GM12878 (cell line): ENCODE measurements at regions not wholly inside any gene's neighbourhood (a gene's known extent, or its start where the extent isn't known, plus 50 kb on each side); places are given as distances from the start of the nearest gene placed in this dataset.

Source experiments
- ATAC-seq: fragments of 200-7000 bp; cut with Tn5 transposase; 3 replicates; pipeline ENCODE4 v1.9.1; 2020; ENCODE audit warnings: mild to moderate bottlenecking, moderate library complexity
- BruUV-seq: library from RNA; stranded (reverse); fragments of 400-500 nt; replicated peaks from 2 replicates; lab custom pipeline; 2021; lab: Mats Ljungman, UMichigan
- CTCF ChIA-PET: fragments of 300-600 bp; sonication (Branson Sonifier 250); formaldehyde crosslinking; extraction: SDS; loops from one replicate; lab custom pipeline; 2021; ENCODE audit warnings: inconsistent platforms; lab: Yijun Ruan, JAX
- POLR2A ChIA-PET: fragments of 350-600 bp; formaldehyde crosslinking; extraction: SDS; loops from one replicate; lab custom pipeline; 2021; ENCODE audit warnings: inconsistent platforms; lab: Charles Lee
- RAD21 ChIA-PET: fragments of 300-600 bp; sonication (Branson Sonifier 250); formaldehyde crosslinking; loops from one replicate; lab custom pipeline; 2023; ENCODE audit warnings: antibody characterized with exemption; ENCODE audit not compliant: unreplicated experiment; lab: Charles Lee
- SMC1A ChIA-PET: fragments of 300-600 bp; sonication (Branson Sonifier 250); formaldehyde crosslinking; loops from one replicate; lab custom pipeline; 2023; ENCODE audit not compliant: unreplicated experiment, uncharacterized antibody; lab: Charles Lee
- DNase-seq: peaks from one replicate; pipeline ENCODE4 v3.0.0-alpha.2; 2011; ENCODE audit warnings: low read depth, low spot score
- FAIRE-seq: peaks from 3 replicates; lab custom pipeline; 2011; peaks lifted over from hg19 to GRCh38; lab: Jason Lieb, UNC
- H2AFZ ChIP-seq: 2 replicates; pipeline ENCODE4 v1.6.0; 2011; ENCODE audit warnings: low read depth, low read length, control low read depth; ENCODE audit not compliant: control insufficient read depth
- H3K27ac ChIP-seq: 2 replicates; pipeline ENCODE4 v1.5.1; 2011; ENCODE audit warnings: control low read depth; ENCODE audit not compliant: control insufficient read depth, insufficient read depth
- H3K27me3 ChIP-seq, 2 experiments: replicated peaks in 1 of 2; 2 replicates each; pipeline versions ENCODE4 v1.6.0 to v1.6.1; 2011; ENCODE audit warnings: low read length in 1 of 2; ENCODE audit not compliant: control insufficient read depth in 2 of 2, insufficient read depth in 2 of 2
- H3K36me3 ChIP-seq, 2 experiments: 2 replicates each; pipeline ENCODE4 v1.5.1; 2011; ENCODE audit warnings: low read length in 1 of 2; ENCODE audit not compliant: control insufficient read depth in 2 of 2, insufficient read depth in 2 of 2
- H3K4me1 ChIP-seq: 2 replicates; pipeline ENCODE4 v1.6.1; 2011; ENCODE audit warnings: mild to moderate bottlenecking, low read length, moderate library complexity, mixed read lengths; ENCODE audit not compliant: control insufficient read depth, insufficient read depth
- H3K4me2 ChIP-seq: 2 replicates; pipeline ENCODE4 v1.6.0; 2011; ENCODE audit warnings: control low read depth; ENCODE audit not compliant: control insufficient read depth, insufficient read depth
- H3K4me3 ChIP-seq: fragments of 200-600 bp; sonication (generic); 2 replicates; pipeline ENCODE4 v1.5.1; 2016
- H3K79me2 ChIP-seq: 2 replicates; pipeline ENCODE4 v1.6.0; 2011; ENCODE audit warnings: low read length; ENCODE audit not compliant: control insufficient read depth, insufficient read depth
- H3K9ac ChIP-seq: 2 replicates; pipeline ENCODE4 v1.8.0; 2011; ENCODE audit warnings: low read length, control low read depth, mixed read lengths; ENCODE audit not compliant: control insufficient read depth, insufficient read depth
- H3K9me3 ChIP-seq: replicated peaks from 3 replicates; pipeline ENCODE4 v1.5.1; 2011; ENCODE audit warnings: mild to moderate bottlenecking, low read length; ENCODE audit not compliant: control insufficient read depth, insufficient read depth
- H4K20me1 ChIP-seq: 2 replicates; pipeline ENCODE4 v1.6.0; 2011; ENCODE audit not compliant: control insufficient read depth, insufficient read depth
- ATF7 ChIP-seq: fragments of 450-650 bp; IDR thresholded peaks from 2 replicates; pipeline ENCODE4 v1.6.1; 2016; ENCODE audit warnings: low read depth, mild to moderate bottlenecking
- BHLHE40 ChIP-seq, 2 experiments: fragments of 450-650 bp in 1 of 2; IDR thresholded peaks; 2 replicates each; pipeline ENCODE4 v1.6.1; 2011 to 2017; ENCODE audit warnings: low read depth in 2 of 2, borderline replicate concordance in 1 of 2, improper control_type of control experiment in 1 of 2, low read length in 1 of 2, mild to moderate bottlenecking in 1 of 2
- CEBPB ChIP-seq, 2 experiments: fragments of 150-350 bp in 1 of 2; IDR thresholded peaks; 2 replicates each; pipeline ENCODE4 v1.6.1; 2012 to 2014; ENCODE audit warnings: low read depth in 2 of 2, low read length in 2 of 2, borderline replicate concordance in 1 of 2, inconsistent platforms in 1 of 2
- CHD1 ChIP-seq: IDR thresholded peaks from 2 replicates; pipeline ENCODE4 v1.6.1; 2012; ENCODE audit warnings: low read depth, low read length, improper control_type of control experiment
- FOXM1 ChIP-seq: IDR thresholded peaks from 2 replicates; pipeline ENCODE4 v1.6.1; 2012; ENCODE audit warnings: low read depth, mild to moderate bottlenecking, inconsistent platforms, low read length, moderate library complexity
- HDAC6 ChIP-seq: fragments of 200-600 bp; sonication (generic); IDR thresholded peaks from one replicate; pipeline ENCODE4 v1.8.0; 2017; ENCODE audit warnings: antibody characterized with exemption; ENCODE audit not compliant: unreplicated experiment
- JUNB ChIP-seq: IDR thresholded peaks from 2 replicates; pipeline ENCODE4 v1.6.1; 2016; ENCODE audit warnings: antibody characterized with exemption, mild to moderate bottlenecking
- NBN ChIP-seq: fragments of 450-650 bp; IDR thresholded peaks from 2 replicates; pipeline ENCODE4 v1.6.1; 2016
- NR2C1 ChIP-seq: fragments of 450-650 bp; IDR thresholded peaks from 2 replicates; pipeline ENCODE4 v1.6.1; 2017; ENCODE audit warnings: antibody characterized with exemption, mild to moderate bottlenecking, moderate library complexity
- SMAD5 ChIP-seq: IDR thresholded peaks from 2 replicates; pipeline ENCODE4 v1.6.1; 2016; ENCODE audit warnings: antibody characterized with exemption, low read depth
- SREBF1 ChIP-seq: IDR thresholded peaks from 2 replicates; pipeline ENCODE4 v1.6.1; 2012; ENCODE audit warnings: mild to moderate bottlenecking, low read length
- TCF12 ChIP-seq: IDR thresholded peaks from 2 replicates; pipeline ENCODE4 v1.6.1; 2011; ENCODE audit warnings: low read depth, mild to moderate bottlenecking, low read length
- TCF7 ChIP-seq: IDR thresholded peaks from 2 replicates; pipeline ENCODE4 v1.6.1; 2014; ENCODE audit warnings: antibody characterized with exemption, borderline replicate concordance
- USF1 ChIP-seq: IDR thresholded peaks from 2 replicates; pipeline ENCODE4 v1.6.1; 2011; ENCODE audit warnings: borderline replicate concordance, low read depth, mild to moderate bottlenecking, moderate library complexity, mixed read lengths, low read length; ENCODE audit not compliant: insufficient read depth; ENCODE audit errors: extremely low read length
- ZNF217 ChIP-seq: fragments of 450-650 bp; IDR thresholded peaks from 2 replicates; pipeline ENCODE4 v1.6.1; 2017; ENCODE audit warnings: antibody characterized with exemption, mild to moderate bottlenecking
- ZNF622 ChIP-seq: fragments of 450-650 bp; IDR thresholded peaks from 2 replicates; pipeline ENCODE4 v1.6.1; 2017; ENCODE audit warnings: mild to moderate bottlenecking, inconsistent platforms
- WGBS: methylation state at CpG from one replicate; pipeline ENCODE4 v1.1.6; 2016; ENCODE audit warnings: low lambda C conversion rate; ENCODE audit not compliant: insufficient replicate concordance, insufficient coverage; ENCODE audit errors: missing lambda C conversion rate; 5-methylcytosine and 5-hydroxymethylcytosine counted together
- in situ Hi-C: fragments of 300-500 bp; cut with MboI; formaldehyde crosslinking; loops from 9 replicates; pipeline ENCODE4 v1.14.3; 2018; ENCODE audit warnings: mixed read lengths
- intact Hi-C: fragments of 100-400 bp; cut with micrococcal nuclease; formaldehyde crosslinking; loops from one replicate; pipeline ENCODE4 v1.14.2; 2022; ENCODE audit not compliant: unreplicated experiment

DNA sequence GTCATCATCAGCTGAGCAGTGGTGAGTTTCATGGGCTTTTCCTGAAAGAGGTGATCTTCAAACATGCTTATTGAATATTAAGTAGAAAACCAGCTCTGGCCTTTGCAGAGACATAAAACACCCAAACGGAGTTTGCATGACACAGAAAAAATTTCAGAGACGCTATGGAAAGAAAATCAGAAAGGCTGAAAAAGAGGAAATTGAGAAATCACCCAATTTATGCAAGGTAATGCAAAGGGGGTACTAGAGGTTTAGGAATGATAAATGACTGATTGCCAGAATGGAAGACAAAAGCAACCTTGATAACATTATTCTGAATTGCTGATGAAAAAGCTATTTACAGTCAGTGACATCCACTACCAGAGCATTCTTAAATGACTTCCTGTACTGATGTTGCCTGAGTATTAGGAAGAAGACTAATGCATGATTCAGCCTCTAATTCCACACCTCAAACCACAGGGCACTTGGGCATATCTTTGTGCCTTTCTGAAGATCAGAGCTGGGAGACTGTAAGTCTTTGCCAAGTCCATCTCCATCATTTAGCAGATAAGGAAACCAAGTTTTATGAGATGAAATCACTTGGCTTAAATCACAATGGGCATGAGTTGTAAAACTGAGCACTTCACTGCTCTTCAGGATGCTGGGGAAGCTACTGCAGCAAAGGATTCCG lies 565.7 kb downstream of the PPARGC1A start:
- ATAC-seq = peak; percentile 47
- ChIA-PET SMC1A (interaction anchor here (1.0 to 1.5 kb wide), 4 partner anchors 8 to 189 kb away, joined by 3 to 5 read pairs (median 4); no protein-coding TSS in a partner anchor), RAD21 (no interaction called here), POLR2A (interaction anchor here (0.8 to 0.9 kb wide), 2 partner anchors 8 to 33 kb away, joined by 3 read pairs; no protein-coding TSS in a partner anchor), CTCF (interaction anchor here (0.9 kb wide), 1 partner anchor 18 kb away, joined by 3 read pairs; no protein-coding TSS in a partner anchor)
- Histone ChIP-seq H3K79me2 (no peaks in the 10 kb centered on the region), H3K4me1 (no peaks in the 10 kb centered on the region), H3K4me3 (no peak overlapping the region), H2AFZ (no peak overlapping the region), H4K20me1 (no peaks in the 10 kb centered on the region), H3K9me3 (no peaks in the 10 kb centered on the region), H3K9ac (no peak overlapping the region), H3K36me3 (no peaks in the 10 kb centered on the region), H3K27ac (no peak overlapping the region), H3K27me3 (no peaks in the 10 kb centered on the region), H3K4me2 (no peak overlapping the region)
- WGBS = 0% methylated on average over 3 of the region's 3 CpGs
- no TSS peak for BruUV-seq
- intact Hi-C loops (no loop called here), in situ Hi-C loops (no loop called here)
- FAIRE-seq = no peak
- DNase-seq = no peak
- TF ChIP-seq CEBPB (IDR thresholded peaks at IDR 0.05; ENCODE audit: borderline replicate concordance in 1 of 2, low read depth in 2 of 2, low read length in 2 of 2) (no peak), ZNF622 (no peak), JUNB (no peak), ATF7 (no peak), CHD1 (no peak), SREBF1 (no peak)

DNA sequence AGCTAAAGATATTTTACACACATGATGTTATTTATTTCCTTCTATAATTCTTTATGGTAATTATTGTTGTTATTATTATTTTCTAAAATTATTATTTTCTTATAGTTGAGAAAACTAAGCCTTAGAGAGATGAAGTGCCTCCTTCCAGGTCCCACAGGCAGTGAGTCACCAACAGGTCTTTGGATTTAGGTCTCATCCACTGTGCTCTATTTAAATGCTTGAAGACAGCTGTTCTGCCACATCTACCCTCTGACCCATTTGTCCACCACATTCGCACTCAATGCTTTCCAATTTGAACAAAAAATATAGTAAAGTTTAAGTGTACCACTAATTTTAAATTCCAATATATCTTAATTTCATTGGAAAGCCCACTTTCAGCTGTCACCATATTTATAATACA lies 566.4 kb downstream of the PPARGC1A start:
- no peaks in the 10 kb centered on the region for H3K36me3 ChIP-seq
- H3K9me3 ChIP-seq = no peaks in the 10 kb centered on the region
- H3K4me1 ChIP-seq = no peaks in the 10 kb centered on the region
- ChIA-PET CTCF (interaction anchor here (0.6 to 0.9 kb wide), 2 partner anchors 18 to 327 kb away, joined by 3 read pairs; no protein-coding TSS in a partner anchor), SMC1A (interaction anchor here (0.9 to 6.7 kb wide), 6 partner anchors 9 to 188 kb away, joined by 3 to 44 read pairs (median 4); no protein-coding TSS in a partner anchor), RAD21 (no interaction called here), POLR2A (no interaction called here)
- intact Hi-C loops = no loop called here
- H4K20me1 ChIP-seq = no peaks in the 10 kb centered on the region
- WGBS = 0% methylated on average over 1 of the region's 1 CpG
- no TSS peak for BruUV-seq
- no peak overlapping the region for H3K27ac ChIP-seq
- no peak for FAIRE-seq
- H3K79me2 ChIP-seq = no peaks in the 10 kb centered on the region
- no peak overlapping the region for H3K4me3 ChIP-seq
- in situ Hi-C loops = no loop called here
- H3K27me3 ChIP-seq = no peaks in the 10 kb centered on the region
- no peak for ATAC-seq
- H2AFZ ChIP-seq = no peak overlapping the region
- DNase-seq = no peak
- H3K9ac ChIP-seq = no peak overlapping the region
- no peak overlapping the region for H3K4me2 ChIP-seq
- TF ChIP-seq HDAC6 (no peak), BHLHE40 (IDR thresholded peaks at IDR 0.05; ENCODE audit: borderline replicate concordance in 1 of 2, low read depth in 2 of 2, low read length in 1 of 2) (no peak), FOXM1 (no peak), USF1 (no peak), SMAD5 (no peak), NBN (no peak), ZNF217 (no peak), TCF12 (no peak), NR2C1 (no peak), TCF7 (no peak)
